HEK293 (cell line): ENCODE measurements at regions not wholly inside any gene's neighbourhood (a gene's known extent, or its start where the extent isn't known, plus 50 kb on each side); places are given as distances from the start of the nearest gene placed in this dataset.

Experiments
- CTCF ChIA-PET: fragments of 350-600 bp; formaldehyde crosslinking; extraction: SDS; loops from one replicate; lab custom pipeline; 2021; ENCODE audit warnings: antibody characterized with exemption; lab: Yijun Ruan, JAX
- POLR2A ChIA-PET: fragments of 300-600 bp; formaldehyde crosslinking; extraction: SDS; loops from one replicate; lab custom pipeline; 2020; ENCODE audit warnings: antibody characterized with exemption, inconsistent platforms; lab: Yijun Ruan, JAX
- H3K27ac ChIP-seq: fragments of 200-500 bp; sonication (Bioruptor generic); 2 replicates; pipeline ENCODE4 v1.5.1; 2014; ENCODE audit warnings: low read depth, low read length, control low read depth, inconsistent platforms; ENCODE audit errors: extremely low read depth
- H3K36me3 ChIP-seq, 2 experiments: fragments of 200-500 bp in 1 of 2; sonication (Bioruptor generic) in 1 of 2; 1 replicate in 1 of 2; 2 replicates in 1 of 2; pipeline ENCODE4 v1.5.1; 2014 to 2017; ENCODE audit warnings: inconsistent platforms in 2 of 2, low read length in 2 of 2; ENCODE audit not compliant: control insufficient read depth in 2 of 2, insufficient read depth in 1 of 2
- H3K4me1 ChIP-seq: fragments of 200-500 bp; sonication (Bioruptor generic); 2 replicates; pipeline ENCODE4 v1.5.1; 2014; ENCODE audit warnings: mild to moderate bottlenecking, low read length, inconsistent platforms; ENCODE audit not compliant: control insufficient read depth, insufficient read depth
- H3K4me3 ChIP-seq: 2 replicates; pipeline ENCODE4 v1.5.1; 2011; ENCODE audit warnings: low read depth, mild to moderate bottlenecking, control low read depth, low read length, moderate library complexity
- H3K9me3 ChIP-seq: fragments of 200-500 bp; sonication (Bioruptor generic); 2 replicates; pipeline ENCODE4 v1.5.1; 2014; ENCODE audit warnings: low read depth, low read length, inconsistent platforms; ENCODE audit not compliant: control insufficient read depth, insufficient read depth
- ATF2 ChIP-seq: fragments of 450-650 bp; formaldehyde crosslinking; IDR thresholded peaks from 2 replicates; pipeline ENCODE4 v1.5.1; 2016; ENCODE audit warnings: missing biosample characterization, missing genetic modification characterization, low read depth
- FEZF1 ChIP-seq: fragments of 450-650 bp; formaldehyde crosslinking; IDR thresholded peaks from 2 replicates; pipeline ENCODE4 v1.5.1; 2016; ENCODE audit warnings: missing biosample characterization, missing genetic modification characterization
- GFI1B ChIP-seq: fragments of 450-650 bp; formaldehyde crosslinking; IDR thresholded peaks from 2 replicates; pipeline ENCODE4 v1.5.1; 2016; ENCODE audit warnings: missing biosample characterization, missing genetic modification characterization
- OSR2 ChIP-seq: fragments of 450-650 bp; formaldehyde crosslinking; IDR thresholded peaks from 2 replicates; pipeline ENCODE4 v1.5.1; 2016; ENCODE audit warnings: missing biosample characterization, missing genetic modification characterization
- PBX3 ChIP-seq: sonication (generic); formaldehyde crosslinking; IDR thresholded peaks from 2 replicates; pipeline ENCODE4 v1.8.1; 2022; ENCODE audit warnings: mild to moderate bottlenecking, moderate library complexity, missing genetic modification reagents
- PRDM6 ChIP-seq: fragments of 450-650 bp; formaldehyde crosslinking; IDR thresholded peaks from 2 replicates; pipeline ENCODE4 v1.5.1; 2017; ENCODE audit warnings: missing biosample characterization, missing genetic modification characterization
- TCF7L2 ChIP-seq: IDR thresholded peaks from 2 replicates; pipeline ENCODE4 v1.6.1; 2011; ENCODE audit warnings: low read depth, mild to moderate bottlenecking, inconsistent platforms, low read length, moderate library complexity, borderline replicate concordance
- ZNF404 ChIP-seq: fragments of 450-650 bp; formaldehyde crosslinking; IDR thresholded peaks from 2 replicates; pipeline ENCODE4 v1.5.1; 2017; ENCODE audit warnings: missing biosample characterization, missing genetic modification characterization
- ZNF416 ChIP-seq: fragments of 450-650 bp; formaldehyde crosslinking; IDR thresholded peaks from 2 replicates; pipeline ENCODE4 v1.5.1; 2016; ENCODE audit warnings: missing biosample characterization, missing genetic modification characterization
- ZNF561 ChIP-seq: fragments of 450-650 bp; IDR thresholded peaks from 2 replicates; pipeline ENCODE4 v1.5.1; 2018; ENCODE audit warnings: missing biosample characterization, missing genetic modification characterization, borderline replicate concordance
- ZNF785 ChIP-seq: fragments of 450-650 bp; formaldehyde crosslinking; IDR thresholded peaks from 2 replicates; pipeline ENCODE4 v1.5.1; 2016; ENCODE audit warnings: missing biosample characterization, missing genetic modification characterization

GRCh38 chr3:71874618-71875017, 89.7 kb upstream of the PROK2 start:
- no peak for TF ChIP-seq ZNF785 (tag by site-specific recombination)
- TF ChIP-seq ATF2: peak; percentile 26; the same call in 1 of the 2 replicates
- TF ChIP-seq, all 188 proteins: peak for 1
- ChIA-PET CTCF (interaction anchor here (0.6 to 3.6 kb wide), 16 partner anchors 10 to 1212 kb away, joined by 3 to 17 read pairs (median 4); no protein-coding TSS in a partner anchor), POLR2A (no interaction called here)
- H3K4me3 ChIP-seq: no peak overlapping the region
- H3K4me1 ChIP-seq: peaks cover 9% of the 10 kb centered on the region; the same call in 1 of the 2 replicates
- no peaks in the 10 kb centered on the region for H3K36me3 ChIP-seq
- H3K9me3 ChIP-seq: no peaks in the 10 kb centered on the region
- no peak overlapping the region for H3K27ac ChIP-seq

GRCh38 chr3:71873093-71873611, 88.2 kb upstream of the PROK2 start:
- Histone ChIP-seq H3K9me3 (no peaks in the 10 kb centered on the region), H3K36me3 (no peaks in the 10 kb centered on the region), H3K4me3 (no peak overlapping the region), H3K27ac (no peak overlapping the region), H3K4me1 (peaks cover 9% of the 10 kb centered on the region; the same call in 1 of the 2 replicates)
- CTCF ChIA-PET: interaction anchor here (0.5 to 3.6 kb wide), 5 partner anchors 66 to 773 kb away, joined by 3 to 11 read pairs (median 3); no protein-coding TSS in a partner anchor
- no peak for TF ChIP-seq PBX3 (CRISPR knock-in tag)
- no peak for TF ChIP-seq TCF7L2
- no peak for TF ChIP-seq ZNF404 (tag by site-specific recombination)
- no peak for TF ChIP-seq FEZF1
- TF ChIP-seq ATF2: no peak
- POLR2A ChIA-PET: interaction anchor here (0.5 kb wide), 1 partner anchor 291 kb away, joined by 8 read pairs; no protein-coding TSS in a partner anchor

- no peak overlapping the region for H3K27ac ChIP-seq
- POLR2A ChIA-PET: no interaction called here
- H3K9me3 ChIP-seq: no peaks in the 10 kb centered on the region
- H3K4me1 ChIP-seq: peaks cover 9% of the 10 kb centered on the region; the same call in 1 of the 2 replicates
- no peak overlapping the region for H3K4me3 ChIP-seq
- H3K36me3 ChIP-seq: no peaks in the 10 kb centered on the region
- TF ChIP-seq ATF2 (no peak), ZNF416 (tag by site-specific recombination) (no peak), OSR2 (tag by site-specific recombination) (no peak), ZNF561 (no peak), PRDM6 (tag by site-specific recombination) (peak; percentile 72), GFI1B (tag by site-specific recombination) (peak; percentile 74; the same call in 1 of the 2 replicates)
- TF ChIP-seq, all 188 proteins: peak for 2
- CTCF ChIA-PET: no interaction called here
Observed at GRCh38 chr3:71872256-71872655, 87.3 kb upstream of the PROK2 start.
